ENCODE measurements at regions not wholly inside any gene's neighbourhood (a gene's known extent, or its start where the extent isn't known, plus 50 kb on each side); places are given as distances from the start of the nearest gene placed in this dataset.

GRCh38 chr7:10128748-10129147 is 844.9 kb upstream of the PHF14 start:
- Histone ChIP-seq H3K4me2 (ENCODE audit: control insufficient read depth, extremely low read depth, insufficient read depth, low read depth, low read length) (no peak overlapping the region), H3K9me3 (ENCODE audit: control insufficient read depth, low read depth, low read length) (no peaks in the 10 kb centered on the region), H3K4me1 (ENCODE audit: control insufficient read depth, extremely low read depth, insufficient read depth, low read length) (no peaks in the 10 kb centered on the region), H3K36me3 (ENCODE audit: control insufficient read depth in 2 of 2, extremely low read depth in 1 of 2, insufficient read depth in 2 of 2, low read length in 2 of 2) (no peaks in the 10 kb centered on the region), H2AFZ (ENCODE audit: control insufficient read depth, low read length) (no peak overlapping the region), H3K9ac (ENCODE audit: control insufficient read depth, extremely low read depth, insufficient read depth, low read length) (no peak overlapping the region), H3K27me3 (ENCODE audit: control insufficient read depth, extremely low read depth, insufficient read depth, low read length) (no peaks in the 10 kb centered on the region), H3K27ac (ENCODE audit: control insufficient read depth, insufficient read depth, low read length) (no peak overlapping the region), H3K9me1 (ENCODE audit: control insufficient read depth, extremely low read depth, insufficient read depth, low read length) (no peaks in the 10 kb centered on the region), H3K4me3 (ENCODE audit: control insufficient read depth in 2 of 3, extremely low read depth in 1 of 3, insufficient read depth in 2 of 3, low read depth in 1 of 3, low read length in 3 of 3) (no peak overlapping the region), H4K20me1 (ENCODE audit: control insufficient read depth, extremely low read depth, insufficient read depth, low read length) (no peaks in the 10 kb centered on the region), H3K79me2 (ENCODE audit: control insufficient read depth, insufficient read depth, low read length) (no peaks in the 10 kb centered on the region)
- dilution Hi-C loops (cut with MboI; ENCODE audit: extremely low pct_ligation_motif_present, low sequenced_read_pairs), result no loop called here
- no peak for FAIRE-seq
- TF ChIP-seq EZH2 (IDR thresholded peaks at IDR 0.05; ENCODE audit: low read length) (no peak), CTCF (optimal IDR thresholded peaks at IDR 0.05 in 1 of 3, IDR thresholded peaks at IDR 0.05 in 1 of 3, conservative IDR thresholded peaks at IDR 0.05 in 1 of 3; ENCODE audit: extremely low read depth in 1 of 3, insufficient read depth in 2 of 3, low read length in 3 of 3) (no peak)
- DNase-seq (ENCODE audit: low read depth, low spot score), result no peak

GRCh38 chr7:10138087-10138854 is 835.4 kb upstream of the PHF14 start:
- FAIRE-seq, result no peak
- dilution Hi-C loops (cut with MboI; ENCODE audit: extremely low pct_ligation_motif_present, low sequenced_read_pairs), result no loop called here

More at GRCh38 chr7:10138087-10138854, 835.4 kb upstream of the PHF14 start:
- Histone ChIP-seq H3K9me1 (ENCODE audit: control insufficient read depth, extremely low read depth, insufficient read depth, low read length) (no peaks in the 10 kb centered on the region), H2AFZ (ENCODE audit: control insufficient read depth, low read length) (no peak overlapping the region), H4K20me1 (ENCODE audit: control insufficient read depth, extremely low read depth, insufficient read depth, low read length) (no peaks in the 10 kb centered on the region), H3K27ac (ENCODE audit: control insufficient read depth, insufficient read depth, low read length) (no peak overlapping the region), H3K4me1 (ENCODE audit: control insufficient read depth, extremely low read depth, insufficient read depth, low read length) (no peaks in the 10 kb centered on the region), H3K79me2 (ENCODE audit: control insufficient read depth, insufficient read depth, low read length) (no peaks in the 10 kb centered on the region), H3K4me2 (ENCODE audit: control insufficient read depth, extremely low read depth, insufficient read depth, low read depth, low read length) (no peak overlapping the region), H3K36me3 (ENCODE audit: control insufficient read depth in 2 of 2, extremely low read depth in 1 of 2, insufficient read depth in 2 of 2, low read length in 2 of 2) (no peaks in the 10 kb centered on the region), H3K9ac (ENCODE audit: control insufficient read depth, extremely low read depth, insufficient read depth, low read length) (no peak overlapping the region), H3K27me3 (ENCODE audit: control insufficient read depth, extremely low read depth, insufficient read depth, low read length) (no peaks in the 10 kb centered on the region), H3K9me3 (ENCODE audit: control insufficient read depth, low read depth, low read length) (no peaks in the 10 kb centered on the region), H3K4me3 (ENCODE audit: control insufficient read depth in 2 of 3, extremely low read depth in 1 of 3, insufficient read depth in 2 of 3, low read depth in 1 of 3, low read length in 3 of 3) (no peak overlapping the region)
- DNase-seq (ENCODE audit: low read depth, low spot score), result no peak
- TF ChIP-seq EZH2 (IDR thresholded peaks at IDR 0.05; ENCODE audit: low read length), result no peak
- TF ChIP-seq CTCF (optimal IDR thresholded peaks at IDR 0.05 in 1 of 3, IDR thresholded peaks at IDR 0.05 in 1 of 3, conservative IDR thresholded peaks at IDR 0.05 in 1 of 3; ENCODE audit: extremely low read depth in 1 of 3, insufficient read depth in 2 of 3, low read length in 3 of 3), result no peak

Measured in keratinocyte (primary cell).